ENCODE measurements at regions not wholly inside any gene's neighbourhood (a gene's known extent, or its start where the extent isn't known, plus 50 kb on each side); places are given as distances from the start of the nearest gene placed in this dataset.

- no peak for TF ChIP-seq POLR2A (IDR thresholded peaks at IDR 0.05)
- TF ChIP-seq CTCF (IDR thresholded peaks at IDR 0.05): no peak
Observed at GRCh38 chr3:109902549-109902948, 565.2 kb upstream of the DPPA4 start.
